GM12892 (cell line): ENCODE measurements at regions not wholly inside any gene's neighbourhood (a gene's known extent, or its start where the extent isn't known, plus 50 kb on each side); places are given as distances from the start of the nearest gene placed in this dataset.

ENCODE experiments used
- DNase-seq: peaks from one replicate; pipeline ENCODE4 v3.0.0; 2011; ENCODE audit not compliant: insufficient read length
- FAIRE-seq: peaks from 2 replicates; lab custom pipeline; 2011; peaks lifted over from hg19 to GRCh38; lab: Jason Lieb, UNC
- POLR2A ChIP-seq: IDR thresholded peaks from 2 replicates; pipeline ENCODE4 v1.6.1; 2011; ENCODE audit warnings: low read depth, low read length, control low read depth
- POLR2AphosphoS5 ChIP-seq: IDR thresholded peaks from 2 replicates; pipeline ENCODE4 v1.6.1; 2011; ENCODE audit warnings: low read depth, low read length, control low read depth
- TAF1 ChIP-seq: IDR thresholded peaks from 2 replicates; pipeline ENCODE4 v1.6.1; 2011; ENCODE audit warnings: low read depth, mild to moderate bottlenecking, control low read depth, low read length, borderline replicate concordance

DNA sequence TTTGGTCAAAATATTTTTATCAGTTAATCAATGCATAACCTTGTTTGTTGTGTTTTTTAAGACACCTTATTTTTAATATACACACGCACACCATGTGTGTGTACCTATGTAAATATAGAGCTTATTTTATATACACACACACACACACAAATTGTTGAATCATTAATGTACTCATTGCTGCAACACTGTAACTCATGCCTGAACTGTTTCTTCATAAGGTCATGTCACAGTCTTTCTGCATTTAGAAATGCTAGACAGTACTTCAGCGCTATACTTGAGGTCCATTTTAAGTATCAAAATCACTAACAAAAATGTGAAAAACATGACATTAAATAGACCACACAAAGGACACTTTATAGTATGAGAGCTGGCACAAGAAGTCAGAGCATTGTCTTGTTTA, 589.4 kb downstream of the SI start:
- no peak for DNase-seq
- TF ChIP-seq POLR2AphosphoS5 = no peak
- TF ChIP-seq POLR2A = no peak
- TF ChIP-seq TAF1 = no peak
- no peak for FAIRE-seq

DNA sequence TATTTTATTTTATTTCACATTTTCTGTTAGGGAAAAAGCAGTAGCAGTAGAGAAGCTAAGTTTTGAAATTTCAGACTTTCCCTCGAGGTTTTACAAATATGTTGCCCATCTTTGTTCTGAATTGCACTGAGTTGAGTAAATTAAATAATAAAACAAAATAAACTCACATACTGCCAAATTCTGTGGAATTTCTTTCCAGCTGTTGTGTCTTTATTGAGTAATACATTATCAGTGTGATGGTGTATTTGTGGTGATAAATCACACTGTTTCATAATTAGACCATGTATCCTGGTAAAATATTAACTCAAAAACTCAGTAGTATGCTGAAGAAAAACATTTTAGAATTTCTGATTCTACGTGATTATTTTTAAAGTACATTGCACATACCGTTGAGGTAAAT, 592.1 kb downstream of the SI start:
- no peak for DNase-seq
- TF ChIP-seq POLR2A (no peak), POLR2AphosphoS5 (no peak), TAF1 (no peak)
- no peak for FAIRE-seq

DNA sequence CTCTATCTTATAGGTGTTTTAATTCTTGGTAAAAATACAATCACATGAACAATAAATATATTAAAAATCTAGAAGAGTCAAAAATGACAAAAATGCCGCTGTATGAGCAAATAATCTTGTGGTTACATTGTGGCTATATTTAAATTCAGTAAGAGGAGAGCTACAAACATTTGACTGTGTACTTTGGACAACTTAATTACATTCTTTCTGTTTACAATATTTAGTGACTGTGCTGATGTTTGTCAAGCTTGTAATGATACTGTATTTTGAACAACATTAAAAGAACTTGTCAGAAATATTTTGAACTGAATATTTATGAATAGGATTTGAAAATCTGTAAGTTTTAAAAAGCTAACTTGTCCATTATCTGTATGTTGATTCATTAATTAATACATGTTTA, 598.3 kb downstream of the SI start:
- TF ChIP-seq TAF1 = no peak
- no peak for TF ChIP-seq POLR2AphosphoS5
- TF ChIP-seq POLR2A = no peak
- DNase-seq = no peak
- no peak for FAIRE-seq

DNA sequence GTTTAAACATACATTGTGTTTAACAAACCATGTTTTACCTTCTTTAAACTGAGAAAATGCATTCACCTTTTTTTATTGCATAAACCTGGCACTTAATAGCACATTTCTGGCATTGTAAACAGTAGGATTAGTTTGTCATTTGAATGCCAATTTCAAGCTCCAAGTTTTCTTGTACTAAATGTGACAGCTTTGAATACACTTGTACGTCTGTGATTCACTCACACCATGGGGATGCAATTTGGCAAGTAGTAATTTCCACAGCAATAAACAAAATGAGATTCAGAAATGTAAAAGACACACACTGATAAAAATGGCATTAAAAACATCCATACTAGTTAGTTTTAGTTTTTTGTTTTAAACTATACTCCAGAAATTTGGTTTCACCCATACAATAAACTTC, 598.9 kb downstream of the SI start:
- TF ChIP-seq POLR2A (no peak), TAF1 (no peak), POLR2AphosphoS5 (no peak)
- no peak for FAIRE-seq
- no peak for DNase-seq

DNA sequence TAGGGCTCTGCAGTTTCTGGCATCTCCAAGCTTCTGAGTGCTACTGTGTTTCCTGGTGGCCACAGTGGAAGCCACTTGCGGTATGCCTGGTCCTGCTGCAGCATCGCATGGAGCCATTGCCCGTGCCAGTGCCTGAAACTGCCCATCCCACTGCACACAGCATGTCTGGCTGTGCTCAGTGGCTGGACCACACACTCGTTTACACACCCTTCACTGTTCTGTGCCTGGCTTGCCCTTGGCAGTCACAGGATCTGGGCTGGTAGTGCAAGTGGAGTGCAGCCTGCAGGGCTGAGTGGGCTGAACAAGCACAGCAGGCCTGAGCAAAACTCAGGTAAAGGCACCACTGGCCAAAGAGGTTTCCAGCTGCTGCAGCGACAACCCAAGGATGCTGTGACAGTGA, 600.0 kb downstream of the SI start:
- no peak for DNase-seq
- FAIRE-seq = no peak
- TF ChIP-seq TAF1 (no peak), POLR2AphosphoS5 (no peak), POLR2A (no peak)

DNA sequence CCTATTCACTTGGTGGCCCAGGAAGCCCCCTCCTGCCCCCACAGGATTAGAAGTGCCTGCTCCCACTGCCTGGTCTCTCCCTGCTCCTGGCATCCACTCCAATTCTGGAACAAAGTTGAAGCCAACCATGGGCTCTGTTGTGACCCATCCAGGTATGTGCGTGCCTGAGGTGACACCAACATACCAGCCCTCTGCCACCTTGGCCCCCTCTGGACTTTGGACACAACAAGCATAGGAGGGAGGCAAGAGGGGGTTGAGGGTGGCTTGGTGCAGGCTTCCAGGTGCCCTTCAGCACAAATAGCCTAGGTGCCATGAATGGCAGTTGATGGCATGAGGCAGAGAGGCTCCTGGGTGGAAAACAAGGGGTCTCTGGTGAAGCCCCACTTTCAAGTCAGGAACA, 600.9 kb downstream of the SI start:
- no peak for TF ChIP-seq POLR2A
- DNase-seq (no peak), FAIRE-seq (no peak)

DNA sequence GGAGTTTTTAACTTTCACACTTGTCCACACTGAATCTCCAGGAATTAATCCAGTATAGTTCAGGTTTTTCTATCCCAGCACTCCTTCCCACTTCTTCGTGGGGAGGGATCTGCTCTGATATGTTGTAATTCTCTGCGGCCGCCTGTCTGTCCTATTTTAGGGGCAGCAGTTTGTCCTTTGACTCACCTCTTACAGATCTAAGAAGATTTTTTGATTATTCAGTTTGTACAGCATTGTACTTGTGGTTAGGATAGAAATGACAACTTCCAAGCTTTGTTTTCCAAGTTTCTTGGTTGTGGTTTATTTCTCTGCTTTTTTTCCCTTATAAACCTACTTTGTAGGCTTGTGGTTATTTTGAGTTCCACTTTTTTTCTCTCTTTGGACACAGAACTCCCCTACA, 601.7 kb downstream of the SI start:
- TF ChIP-seq POLR2A (no peak), TAF1 (no peak), POLR2AphosphoS5 (no peak)
- no peak for FAIRE-seq
- DNase-seq = no peak

DNA sequence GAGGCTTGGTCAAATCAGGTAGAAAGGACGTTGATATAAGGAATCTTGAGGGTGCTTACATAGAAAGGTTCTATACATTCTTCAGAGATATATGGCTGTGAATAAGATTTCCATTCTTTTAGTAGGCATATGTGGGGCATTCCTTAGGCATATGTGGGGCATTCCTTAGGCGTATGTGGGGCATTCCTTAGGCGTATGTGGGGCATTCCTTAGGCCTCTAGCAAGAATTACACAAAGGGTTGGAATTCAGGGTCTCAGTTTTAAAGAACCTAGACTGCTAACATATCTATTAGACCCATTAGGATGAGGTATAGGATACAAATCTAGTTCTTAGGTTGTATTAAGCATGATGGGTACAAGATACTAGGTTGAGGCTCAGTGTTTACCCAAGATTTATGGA, 607.8 kb downstream of the SI start:
- TF ChIP-seq POLR2AphosphoS5 (no peak), TAF1 (no peak), POLR2A (no peak)
- FAIRE-seq = no peak

DNA sequence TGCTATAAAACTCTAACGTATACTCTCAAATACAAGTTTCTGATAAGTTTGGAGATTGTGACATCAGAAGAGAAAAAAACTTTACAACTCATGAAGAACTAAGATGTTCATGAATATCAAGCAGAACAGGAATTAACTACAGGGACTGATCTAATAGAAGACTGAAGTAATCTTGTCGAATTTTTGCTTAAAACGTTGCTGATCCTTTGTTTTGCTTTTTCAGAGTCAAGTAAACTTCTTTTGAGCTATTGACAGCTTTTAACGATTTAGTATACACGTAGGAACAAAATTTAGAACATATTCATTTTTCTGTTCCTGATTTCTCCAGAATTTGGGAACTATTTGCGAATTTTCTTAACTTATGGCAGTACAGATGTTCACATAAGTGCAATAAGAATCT, 610.2 kb downstream of the SI start:
- DNase-seq (no peak), FAIRE-seq (no peak)
- no peak for TF ChIP-seq TAF1
- TF ChIP-seq POLR2AphosphoS5 = no peak
- no peak for TF ChIP-seq POLR2A

More for the DNA sequence above, 607.8 kb downstream of the SI start:
- DNase-seq = no peak

DNA sequence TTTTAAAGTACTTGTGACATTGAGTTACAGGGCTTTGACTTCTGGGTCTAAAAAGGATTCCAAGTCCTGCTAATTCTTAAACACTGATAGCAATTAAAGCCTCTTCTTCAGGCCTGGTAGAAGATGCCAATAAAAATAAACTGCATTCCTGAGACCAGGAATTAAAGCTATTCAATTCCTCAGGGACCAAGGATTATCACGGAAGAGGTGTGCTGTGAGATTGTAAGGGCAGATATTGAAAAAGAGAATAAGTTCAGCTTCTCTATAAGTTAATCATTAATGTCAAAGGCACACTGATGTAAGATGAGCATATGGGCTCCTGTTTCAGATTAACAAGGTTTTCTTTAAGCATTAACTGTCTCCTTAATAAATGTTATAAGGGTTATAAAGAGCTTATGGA, 611.3 kb downstream of the SI start:
- TF ChIP-seq POLR2A (no peak), TAF1 (no peak), POLR2AphosphoS5 (no peak)
- FAIRE-seq (no peak), DNase-seq (no peak)

DNA sequence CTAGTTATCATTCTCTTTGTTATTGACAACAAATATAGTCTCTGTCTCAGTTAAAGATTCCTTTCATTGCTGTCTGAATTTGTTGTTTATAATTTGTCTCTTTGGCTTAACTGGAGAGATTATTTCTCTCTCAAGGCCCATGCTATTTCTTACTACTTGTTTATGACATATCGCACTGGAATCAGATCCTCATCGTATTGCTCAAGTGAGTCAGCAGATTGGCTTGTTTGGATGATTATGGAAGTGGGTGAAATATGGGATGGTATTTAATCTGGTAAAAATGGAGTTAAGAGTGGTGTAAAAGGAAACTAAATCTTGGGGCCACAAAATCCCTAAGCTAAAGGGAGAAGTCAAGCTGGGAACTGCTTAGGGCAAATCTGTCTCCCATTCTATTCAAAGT, 613.1 kb downstream of the SI start:
- no peak for DNase-seq
- no peak for TF ChIP-seq POLR2AphosphoS5
- TF ChIP-seq POLR2A = no peak
- TF ChIP-seq TAF1 = no peak
- FAIRE-seq = no peak

DNA sequence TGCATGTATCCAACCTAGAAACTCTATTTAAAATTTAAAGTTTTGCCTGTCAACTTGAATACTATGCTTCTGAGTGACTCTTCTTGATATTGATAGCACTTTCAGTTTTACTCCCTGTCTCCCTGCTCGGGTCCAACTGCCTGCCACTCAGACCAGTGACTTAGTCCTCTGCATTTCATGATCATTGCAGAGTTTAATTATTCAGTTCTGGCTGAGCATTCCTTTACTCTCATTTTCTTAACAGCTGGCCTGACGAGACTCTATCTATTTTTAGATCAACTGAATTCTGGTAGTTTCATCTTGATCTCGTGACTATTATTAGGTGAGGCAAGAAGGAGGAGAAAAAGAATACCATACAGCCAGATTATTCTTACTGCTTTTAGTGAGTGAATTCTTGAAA, 617.4 kb downstream of the SI start:
- TF ChIP-seq TAF1 (no peak), POLR2AphosphoS5 (no peak), POLR2A (no peak)
- DNase-seq (no peak), FAIRE-seq (no peak)

DNA sequence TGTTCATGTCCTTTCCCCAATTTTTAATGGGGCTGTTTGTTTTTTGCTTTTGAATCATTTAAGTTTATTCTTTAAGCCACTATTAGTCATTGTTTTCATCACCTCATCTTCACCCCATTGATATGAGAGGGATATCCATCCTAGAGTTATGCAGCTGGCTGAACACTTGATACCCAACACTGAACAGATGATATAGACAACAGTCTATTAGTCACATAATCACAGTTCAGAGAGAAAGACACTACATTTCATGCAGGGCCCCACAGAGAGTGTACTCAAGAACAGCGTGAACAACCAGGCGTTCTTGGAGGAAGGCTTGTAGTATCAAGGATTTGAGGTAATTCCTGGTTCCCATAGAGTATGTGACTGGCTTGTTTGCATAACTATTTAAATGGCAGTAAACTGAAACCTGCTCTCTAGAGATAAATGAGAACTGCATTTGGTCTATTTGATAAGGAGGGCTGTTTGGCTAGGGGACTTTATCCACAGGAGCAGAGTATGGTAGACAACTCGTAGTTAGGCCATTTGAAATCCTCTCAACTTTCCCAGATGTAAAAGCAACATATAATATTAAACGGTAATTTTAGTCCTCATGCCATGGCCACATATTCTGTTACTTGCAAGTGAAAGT, 618.7 kb downstream of the SI start:
- DNase-seq = no peak
- TF ChIP-seq TAF1 = no peak
- no peak for TF ChIP-seq POLR2A
- no peak for TF ChIP-seq POLR2AphosphoS5
- no peak for FAIRE-seq

DNA sequence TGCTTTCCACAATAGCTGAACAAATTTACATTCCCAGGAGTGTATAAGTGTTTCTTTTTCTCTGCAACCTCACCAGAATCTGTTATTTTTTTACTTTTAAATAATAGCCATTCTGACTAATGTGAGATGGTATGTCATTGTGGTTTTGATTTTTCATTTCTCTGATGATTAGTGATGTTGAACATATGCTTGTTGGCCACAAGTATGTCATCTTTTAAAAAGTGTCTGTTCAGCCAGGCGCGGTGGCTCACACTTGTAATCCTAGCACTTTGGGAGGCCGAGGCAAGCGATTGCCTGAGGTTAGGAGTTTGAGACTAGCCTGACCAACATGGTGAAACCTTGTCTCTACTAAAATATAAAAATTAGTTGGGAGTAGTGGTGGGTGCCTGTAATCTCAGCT, 619.3 kb downstream of the SI start:
- TF ChIP-seq POLR2AphosphoS5 = no peak
- no peak for TF ChIP-seq TAF1
- DNase-seq (no peak), FAIRE-seq (no peak)
